Heart right ventricle (tissue), 16 donors: ENCODE measurements at regions not wholly inside any gene's neighbourhood (a gene's known extent, or its start where the extent isn't known, plus 50 kb on each side); places are given as distances from the start of the nearest gene placed in this dataset.

ENCODE experiments used
- ATAC-seq, 8 donors: fragments of 200-7000 bp; cut with Tn5 transposase; one replicate each; pipeline ENCODE4 v1.9.1; 2020; ENCODE audit warnings: mild to moderate bottlenecking in 8 of 8, moderate library complexity in 8 of 8, moderate number of reproducible peaks in 1 of 8
- DNase-seq, 2 donors: peaks; one replicate each; pipeline ENCODE4 v3.0.0-alpha.2; 2020
- H3K27ac ChIP-seq, 10 donors: fragments of 200-600 bp; sonication (generic) in 2 of 10; one replicate each; pipeline versions ENCODE4 v1.5.0 to v1.8.0; 2020 to 2022; ENCODE audit warnings: mild to moderate bottlenecking in 3 of 10
- H3K27me3 ChIP-seq, 7 donors: fragments of 200-600 bp; one replicate each; pipeline ENCODE4 v1.8.0; 2021 to 2022; ENCODE audit warnings: mild to moderate bottlenecking in 2 of 7
- H3K36me3 ChIP-seq, 9 donors: fragments of 200-600 bp; sonication (generic) in 1 of 9; one replicate each; pipeline versions ENCODE4 v1.5.0 to v1.8.0; 2020 to 2022; ENCODE audit warnings: mild to moderate bottlenecking in 2 of 9
- H3K4me1 ChIP-seq, 9 donors: fragments of 200-600 bp; sonication (generic) in 1 of 9; one replicate each; pipeline versions ENCODE4 v1.5.0 to v1.8.0; 2020 to 2022; ENCODE audit warnings: mild to moderate bottlenecking in 4 of 9
- H3K4me3 ChIP-seq, 10 donors: fragments of 200-600 bp; sonication (generic) in 2 of 10; one replicate each; pipeline versions ENCODE4 v1.5.0 to v1.8.0; 2020 to 2022; ENCODE audit warnings: mild to moderate bottlenecking in 7 of 10, moderate library complexity in 2 of 10
- H3K9me3 ChIP-seq, 11 donors: fragments of 200-600 bp in 10 of 11; sonication (generic) in 2 of 11; one replicate each; pipeline versions ENCODE4 v1.5.0 to v1.8.0; 2013 to 2022; ENCODE audit warnings: mild to moderate bottlenecking in 2 of 11, control low read depth in 1 of 11, moderate library complexity in 1 of 11
- WGBS, 2 donors: extraction: QIAGEN DNeasy Blood & Tissue Kit; methylation state at CpG; one replicate each; pipeline ENCODE4 v1.1.7; 2013; ENCODE audit warnings: inconsistent platforms in 1 of 2; 5-methylcytosine and 5-hydroxymethylcytosine counted together
- intact Hi-C, 10 donors: fragments of 100-400 bp; cut with DNase I; formaldehyde crosslinking; loops; one replicate each; pipeline versions ENCODE4 v1.11.1 to v1.14.2; 2022
- TF ChIP-seq, protein P1 (sequence below), 9 donors: fragments of 200-600 bp; sonication (generic) in 2 of 9; IDR thresholded peaks; one replicate each; pipeline versions ENCODE4 v1.5.0 to v1.8.0; 2021 to 2022; ENCODE audit warnings: antibody characterized with exemption in 9 of 9, mild to moderate bottlenecking in 5 of 9, moderate library complexity in 1 of 9
- donor health status: Arrhythmogenic right ventricular cardiomyopathy.
- donor health status: ischemic (EF 13 %, LVEDD 7.1; RV severe dilation, severe dysfunction).
- donor health status: healthy with polysubstance abuse.
- donor health status: DM: no; HTN: yes; CAD: no.
- donor health status: DM: no; HTN: no; CAD: no.
- donor health status: ischemic (EF 25% LVEDD 6.9; RV normal size, moderate dysfunction).
- donor health status: ischemic (EF 25% LVEDD 5.7; RV mildly dilated, moderate dysfunction).
- donor health status: healthy.
- donor health status: DM: yes; HTN: yes; CAD: no.
- donor health status: Ischemic cardiomyopathy.
- donor health status: ischemic (EF 35%, LVEDD 5.7; RV mildly dilated, moderate dysfunction).
- donor health status: nonischemic (EF 11% LVEDD 7.7; RV severe dilation, severe dysfunction).
- donor health status: DM: yes; HTN: yes; CAD: no.
- donor health status: PGD.
- donor health status: ischemic (EF 29% LVEDD 5.4; RV normal size, mild dysfunction).
- donor health status: nonischemic (EF 23%, LVEDD 6.1; RV moderate dilation, normal function).

DNA sequence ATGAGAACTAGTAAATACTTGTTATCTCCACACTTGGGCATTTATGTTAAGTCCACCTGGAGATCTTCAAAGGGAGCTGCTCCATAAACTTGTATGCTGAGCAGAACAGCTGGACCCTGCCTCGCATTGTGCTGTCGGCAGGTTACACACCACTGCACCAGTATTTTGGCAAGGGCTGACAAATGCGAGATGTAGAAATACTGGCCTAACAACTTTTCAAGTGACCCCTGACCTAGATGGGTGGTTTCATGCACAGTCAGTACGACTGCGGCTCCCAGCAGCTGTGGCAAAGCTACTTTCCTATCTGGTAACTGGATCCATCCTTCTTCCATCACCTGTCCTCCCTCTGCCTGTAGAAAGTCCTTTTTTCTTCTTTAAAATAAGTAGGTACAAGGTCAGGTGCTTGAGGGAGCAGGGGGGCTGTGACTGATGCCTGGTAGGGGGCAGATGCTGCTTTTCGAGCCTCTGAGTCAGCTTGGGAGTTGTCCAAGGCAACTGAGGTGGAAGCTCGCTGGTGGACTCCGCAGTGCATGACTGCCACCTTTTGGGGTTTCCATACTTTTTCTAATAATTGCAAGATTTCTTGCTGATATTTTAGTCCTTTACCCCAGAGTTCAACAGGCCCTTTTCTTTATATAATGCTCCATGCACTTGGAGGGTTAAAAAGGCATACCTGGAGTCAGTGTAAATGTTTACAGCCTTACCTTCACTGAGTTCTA is 86.8 kb downstream of the SLC25A15 start:
- DNase-seq (no peak), ATAC-seq (no peak)
- TF ChIP-seq, protein P1, sequence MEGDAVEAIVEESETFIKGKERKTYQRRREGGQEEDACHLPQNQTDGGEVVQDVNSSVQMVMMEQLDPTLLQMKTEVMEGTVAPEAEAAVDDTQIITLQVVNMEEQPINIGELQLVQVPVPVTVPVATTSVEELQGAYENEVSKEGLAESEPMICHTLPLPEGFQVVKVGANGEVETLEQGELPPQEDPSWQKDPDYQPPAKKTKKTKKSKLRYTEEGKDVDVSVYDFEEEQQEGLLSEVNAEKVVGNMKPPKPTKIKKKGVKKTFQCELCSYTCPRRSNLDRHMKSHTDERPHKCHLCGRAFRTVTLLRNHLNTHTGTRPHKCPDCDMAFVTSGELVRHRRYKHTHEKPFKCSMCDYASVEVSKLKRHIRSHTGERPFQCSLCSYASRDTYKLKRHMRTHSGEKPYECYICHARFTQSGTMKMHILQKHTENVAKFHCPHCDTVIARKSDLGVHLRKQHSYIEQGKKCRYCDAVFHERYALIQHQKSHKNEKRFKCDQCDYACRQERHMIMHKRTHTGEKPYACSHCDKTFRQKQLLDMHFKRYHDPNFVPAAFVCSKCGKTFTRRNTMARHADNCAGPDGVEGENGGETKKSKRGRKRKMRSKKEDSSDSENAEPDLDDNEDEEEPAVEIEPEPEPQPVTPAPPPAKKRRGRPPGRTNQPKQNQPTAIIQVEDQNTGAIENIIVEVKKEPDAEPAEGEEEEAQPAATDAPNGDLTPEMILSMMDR (IDR thresholded peaks at IDR 0.05) = no peak
- intact Hi-C loops = no loop called here
- 96 to 98% methylated on average over 8 of the region's 8 CpGs for WGBS, 2 donors
- peaks cover 0 to 11% (median 0%) of the 10 kb centered on the region in 9 donors for H3K4me1 ChIP-seq
- peaks cover 0 to 96% (median 28%) of the 10 kb centered on the region in 11 donors for H3K9me3 ChIP-seq
- H3K36me3 ChIP-seq = peaks cover 0 to 87% (median 20%) of the 10 kb centered on the region in 9 donors
- no peaks in the 10 kb centered on the region for H3K27me3 ChIP-seq
- no peak overlapping the region for H3K27ac ChIP-seq
- no peak overlapping the region for H3K4me3 ChIP-seq

DNA sequence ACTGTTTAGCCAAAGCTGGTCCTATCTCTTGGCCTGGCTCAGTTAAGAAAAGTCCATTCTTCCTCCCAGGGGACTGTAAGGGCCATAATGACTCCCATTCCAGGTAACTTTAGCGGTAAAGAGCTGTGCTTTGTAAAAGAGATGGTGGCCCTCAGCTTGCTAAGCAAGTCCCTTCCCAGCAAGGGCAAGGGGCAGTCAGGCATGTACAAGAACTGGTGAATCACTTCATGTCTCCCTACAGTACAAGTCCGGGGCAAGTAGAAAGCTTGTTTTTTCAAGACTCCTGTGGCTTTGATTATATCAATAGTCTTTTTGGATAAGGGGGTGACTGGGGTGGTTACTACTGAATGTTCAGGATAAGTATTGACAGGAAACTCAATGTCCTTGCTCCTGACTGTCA is 88.9 kb downstream of the SLC25A15 start:
- Histone ChIP-seq H3K4me3 (no peak overlapping the region), H3K27ac (no peak overlapping the region), H3K27me3 (no peaks in the 10 kb centered on the region), H3K36me3 (peaks cover 0 to 70% (median 20%) of the 10 kb centered on the region in 9 donors), H3K4me1 (peaks cover 0 to 11% (median 0%) of the 10 kb centered on the region in 9 donors), H3K9me3 (peaks cover 0 to 75% (median 22%) of the 10 kb centered on the region in 11 donors)
- TF ChIP-seq, protein P1 (IDR thresholded peaks at IDR 0.05) = no peak
- 92 to 100% methylated on average over 2 of the region's 2 CpGs for WGBS, 2 donors
- ATAC-seq (no peak), DNase-seq (no peak)
- intact Hi-C loops = no loop called here

DNA sequence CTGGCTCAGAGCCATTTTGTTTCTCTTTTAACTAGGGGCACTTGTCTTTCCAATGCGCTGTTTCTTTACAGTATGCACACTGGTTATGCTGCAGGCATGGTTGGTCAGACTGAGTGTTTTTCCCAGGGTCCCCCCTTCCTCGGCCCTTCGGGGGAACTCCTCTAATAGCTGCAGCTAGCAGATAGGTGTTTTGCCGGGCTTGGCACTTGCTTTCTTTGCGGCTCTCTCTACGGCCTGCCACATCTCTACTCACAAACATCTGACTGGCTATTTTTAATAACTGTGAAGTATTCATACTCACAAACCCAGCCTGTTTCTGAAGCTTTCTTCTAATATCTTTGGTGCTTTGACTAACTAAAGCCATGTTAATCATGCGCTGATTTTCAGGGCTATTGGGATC is 89.4 kb downstream of the SLC25A15 start:
- H3K9me3 ChIP-seq = peaks cover 0 to 70% (median 19%) of the 10 kb centered on the region in 11 donors
- 74 to 88% methylated on average over 7 of the region's 7 CpGs for WGBS, 2 donors
- ATAC-seq (peak in 4 of 8 donors; percentile 39 to 67 (median 53)), DNase-seq (no peak)
- TF ChIP-seq, protein P1 (IDR thresholded peaks at IDR 0.05) = no peak
- peaks cover 0 to 11% (median 0%) of the 10 kb centered on the region in 9 donors for H3K4me1 ChIP-seq
- peak overlapping the region in 1 of 10 donors; percentile 25 for H3K27ac ChIP-seq
- H3K27me3 ChIP-seq = no peaks in the 10 kb centered on the region
- no peak overlapping the region for H3K4me3 ChIP-seq
- peaks cover 0 to 67% (median 20%) of the 10 kb centered on the region in 9 donors for H3K36me3 ChIP-seq
- intact Hi-C loops = no loop called here
